ENCODE measurements at regions not wholly inside any gene's neighbourhood (a gene's known extent, or its start where the extent isn't known, plus 50 kb on each side); places are given as distances from the start of the nearest gene placed in this dataset.
"Not testable (repeated sequence)": the region's sequence is repeated elsewhere in the genome, so short reads cannot be mapped to it uniquely, and the experiment has no call there.

- no peaks in the 10 kb centered on the region for H3K36me3 Mint-ChIP-seq (ENCODE audit: insufficient read depth, unreplicated experiment)
- no peak overlapping the region for H3K4me3 Mint-ChIP-seq (ENCODE audit: low read depth, unreplicated experiment)
- H3K27me3 Mint-ChIP-seq (ENCODE audit: unreplicated experiment), result no peaks in the 10 kb centered on the region
- no peaks in the 10 kb centered on the region for H3K4me1 Mint-ChIP-seq (ENCODE audit: low read depth, unreplicated experiment)
- no peaks in the 10 kb centered on the region for H3K9me3 Mint-ChIP-seq (ENCODE audit: low read depth, unreplicated experiment)
- DNase-seq, result no peak
- no peak overlapping the region for H3K27ac Mint-ChIP-seq (ENCODE audit: unreplicated experiment)
- BruUV-seq (replicated peaks), result no TSS peak
- CTCF ChIA-PET, result no interaction called here
- intact Hi-C loops (cut with micrococcal nuclease; ENCODE audit: unreplicated experiment), result no loop called here
- TF ChIP-seq CTCF (IDR thresholded peaks at IDR 0.05; ENCODE audit: unreplicated experiment), result no peak
Measured at GRCh38 chr16:16578701-16579100, 199.8 kb downstream of the NPIPA7 start.

GRCh38 chr16:16582916-16583315 lies 204.0 kb downstream of the NPIPA7 start:
- CTCF ChIA-PET; H3K27me3 Mint-ChIP-seq (ENCODE audit: unreplicated experiment); H3K4me1 Mint-ChIP-seq (ENCODE audit: low read depth, unreplicated experiment); H3K36me3 Mint-ChIP-seq (ENCODE audit: insufficient read depth, unreplicated experiment); H3K9me3 Mint-ChIP-seq (ENCODE audit: low read depth, unreplicated experiment); H3K4me3 Mint-ChIP-seq (ENCODE audit: low read depth, unreplicated experiment); BruUV-seq (replicated peaks); DNase-seq; intact Hi-C loops (cut with micrococcal nuclease; ENCODE audit: unreplicated experiment); H3K27ac Mint-ChIP-seq (ENCODE audit: unreplicated experiment): not testable (repeated sequence)

- H3K27me3 Mint-ChIP-seq (ENCODE audit: unreplicated experiment); H3K27ac Mint-ChIP-seq (ENCODE audit: unreplicated experiment); DNase-seq; H3K4me3 Mint-ChIP-seq (ENCODE audit: low read depth, unreplicated experiment); CTCF ChIA-PET; BruUV-seq (replicated peaks); H3K36me3 Mint-ChIP-seq (ENCODE audit: insufficient read depth, unreplicated experiment); H3K4me1 Mint-ChIP-seq (ENCODE audit: low read depth, unreplicated experiment); intact Hi-C loops (cut with micrococcal nuclease; ENCODE audit: unreplicated experiment); H3K9me3 Mint-ChIP-seq (ENCODE audit: low read depth, unreplicated experiment): not testable (repeated sequence)
Measured at GRCh38 chr16:16586073-16586651, 207.2 kb downstream of the NPIPA7 start.

GRCh38 chr16:16586969-16587368 lies 208.0 kb downstream of the NPIPA7 start:
- DNase-seq; H3K27ac Mint-ChIP-seq (ENCODE audit: unreplicated experiment): not testable (repeated sequence)

GRCh38 chr16:16588436-16588835 lies 209.5 kb downstream of the NPIPA7 start:
- BruUV-seq (replicated peaks); H3K27me3 Mint-ChIP-seq (ENCODE audit: unreplicated experiment); H3K4me1 Mint-ChIP-seq (ENCODE audit: low read depth, unreplicated experiment); H3K9me3 Mint-ChIP-seq (ENCODE audit: low read depth, unreplicated experiment); DNase-seq; H3K36me3 Mint-ChIP-seq (ENCODE audit: insufficient read depth, unreplicated experiment); intact Hi-C loops (cut with micrococcal nuclease; ENCODE audit: unreplicated experiment); CTCF ChIA-PET; H3K27ac Mint-ChIP-seq (ENCODE audit: unreplicated experiment); H3K4me3 Mint-ChIP-seq (ENCODE audit: low read depth, unreplicated experiment): not testable (repeated sequence)

More at GRCh38 chr16:16586969-16587368, 208.0 kb downstream of the NPIPA7 start:
- H3K4me1 Mint-ChIP-seq (ENCODE audit: low read depth, unreplicated experiment); H3K4me3 Mint-ChIP-seq (ENCODE audit: low read depth, unreplicated experiment); H3K36me3 Mint-ChIP-seq (ENCODE audit: insufficient read depth, unreplicated experiment); CTCF ChIA-PET; H3K27me3 Mint-ChIP-seq (ENCODE audit: unreplicated experiment); BruUV-seq (replicated peaks); H3K9me3 Mint-ChIP-seq (ENCODE audit: low read depth, unreplicated experiment); intact Hi-C loops (cut with micrococcal nuclease; ENCODE audit: unreplicated experiment): not testable (repeated sequence)

- DNase-seq; H3K36me3 Mint-ChIP-seq (ENCODE audit: insufficient read depth, unreplicated experiment); H3K4me1 Mint-ChIP-seq (ENCODE audit: low read depth, unreplicated experiment); H3K27me3 Mint-ChIP-seq (ENCODE audit: unreplicated experiment); H3K4me3 Mint-ChIP-seq (ENCODE audit: low read depth, unreplicated experiment); BruUV-seq (replicated peaks); CTCF ChIA-PET; H3K9me3 Mint-ChIP-seq (ENCODE audit: low read depth, unreplicated experiment); intact Hi-C loops (cut with micrococcal nuclease; ENCODE audit: unreplicated experiment); H3K27ac Mint-ChIP-seq (ENCODE audit: unreplicated experiment): not testable (repeated sequence)
Measured at GRCh38 chr16:16590654-16591318, 211.8 kb downstream of the NPIPA7 start.
